GM21526 (cell line): ENCODE measurements at regions not wholly inside any gene's neighbourhood (a gene's known extent, or its start where the extent isn't known, plus 50 kb on each side); places are given as distances from the start of the nearest gene placed in this dataset.

Experiments
- ATAC-seq: cut with Tn5 transposase; IDR thresholded peaks from one replicate; pipeline ENCODE4 v1.9.1; 2021; ENCODE audit warnings: moderate library complexity; ENCODE audit not compliant: unreplicated experiment, low FRiP score

DNA sequence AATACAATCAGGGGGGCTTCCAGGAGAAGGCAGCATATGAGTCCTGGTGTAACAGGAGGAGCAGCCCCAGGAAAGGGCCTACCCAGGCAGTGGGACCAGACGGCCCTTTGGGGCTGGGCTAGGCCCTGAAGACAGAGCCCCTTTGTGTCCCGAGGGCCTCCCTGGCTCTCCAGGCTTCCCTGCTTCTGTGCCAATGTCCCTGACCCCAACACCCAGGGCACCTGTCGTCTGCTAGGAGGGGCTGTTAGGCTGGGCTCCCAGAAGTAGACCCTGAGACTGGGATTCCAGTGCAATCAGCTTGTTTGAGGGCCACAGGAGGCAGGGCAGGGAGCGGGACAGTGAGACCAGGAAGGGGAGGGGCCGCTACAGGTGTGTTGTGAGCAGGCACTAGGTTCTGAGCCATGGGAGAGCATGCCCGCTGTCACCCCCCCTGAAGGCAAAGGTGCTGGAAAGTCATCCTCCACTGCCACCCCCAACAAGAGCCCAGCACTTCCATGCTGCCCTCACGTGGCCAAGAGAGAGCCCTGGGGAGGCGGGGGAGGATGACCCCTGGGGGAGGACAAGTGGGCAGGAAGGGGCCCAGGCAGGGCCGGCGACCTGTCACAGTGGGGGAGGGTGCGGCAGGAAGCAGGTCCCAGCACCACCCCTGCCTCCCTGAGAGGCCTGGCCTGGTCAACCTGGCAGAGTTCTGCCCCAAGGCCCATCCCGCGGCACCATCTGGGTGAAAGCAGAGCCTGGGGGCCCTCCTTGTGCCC lies 64.8 kb downstream of the ADRA2C start:
- ATAC-seq: no peak

DNA sequence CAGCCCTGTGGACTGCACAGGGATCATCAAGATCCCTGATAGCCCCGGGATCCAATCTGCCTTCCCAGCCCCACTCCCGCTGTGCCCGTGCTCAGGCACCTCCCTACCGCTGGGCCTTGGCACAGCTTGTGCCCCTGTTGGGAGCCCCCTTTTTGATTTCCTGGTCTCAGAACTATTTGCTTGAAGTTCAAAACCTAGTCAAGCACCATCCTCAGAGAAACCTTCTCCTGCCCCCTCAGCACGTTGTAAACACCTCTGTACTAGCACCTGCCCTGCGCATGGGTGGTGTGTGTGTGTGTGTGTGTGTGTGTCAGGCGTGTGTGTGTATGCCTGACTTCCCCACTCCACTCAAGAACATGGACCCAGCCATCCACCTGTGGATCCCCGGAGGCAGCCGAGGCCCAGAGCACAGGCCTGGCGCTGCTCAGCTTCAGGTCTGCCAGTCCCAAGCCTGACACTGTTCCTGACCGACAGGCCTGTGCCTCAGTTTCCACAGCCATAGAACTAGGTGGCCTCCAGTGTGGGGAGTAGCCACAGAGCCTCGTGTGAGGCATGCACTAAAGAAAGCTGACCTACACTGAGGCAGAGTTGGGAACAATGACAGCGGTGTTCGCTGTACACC lies 65.5 kb downstream of the ADRA2C start:
- no peak for ATAC-seq

DNA sequence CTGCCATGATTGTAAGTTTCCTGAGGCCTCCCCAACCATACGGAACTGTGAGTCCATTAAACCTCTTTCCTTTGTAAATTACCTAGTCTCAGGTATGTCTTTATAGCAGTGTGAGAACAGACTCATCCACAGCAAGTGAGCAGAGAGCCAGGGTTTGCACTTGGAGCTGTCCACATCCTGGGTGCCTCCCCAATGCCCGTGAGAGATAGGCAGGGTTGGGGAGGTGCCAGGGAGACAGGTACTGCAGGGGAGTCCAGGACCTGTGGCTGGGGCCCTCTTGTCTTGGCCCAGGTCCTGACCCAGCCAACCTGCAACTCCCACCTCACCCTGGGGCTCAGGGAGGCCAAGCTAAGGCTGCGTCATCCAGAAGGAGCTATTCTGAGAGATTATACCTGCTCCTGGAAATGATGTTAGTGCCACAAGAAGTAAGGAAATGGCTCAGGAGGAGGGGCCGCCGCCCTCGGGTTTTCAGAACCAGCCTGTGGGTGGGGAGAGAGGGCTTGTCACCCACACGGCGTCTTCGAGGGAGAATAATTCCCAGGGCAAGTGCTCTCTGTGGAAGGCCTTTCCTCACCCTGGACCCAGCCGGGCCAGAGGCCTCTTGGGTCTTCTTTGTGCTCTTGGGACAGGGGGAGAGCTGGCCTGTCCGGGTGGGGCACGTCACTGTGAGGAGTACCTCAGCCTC lies 66.5 kb downstream of the ADRA2C start:
- ATAC-seq: no peak

DNA sequence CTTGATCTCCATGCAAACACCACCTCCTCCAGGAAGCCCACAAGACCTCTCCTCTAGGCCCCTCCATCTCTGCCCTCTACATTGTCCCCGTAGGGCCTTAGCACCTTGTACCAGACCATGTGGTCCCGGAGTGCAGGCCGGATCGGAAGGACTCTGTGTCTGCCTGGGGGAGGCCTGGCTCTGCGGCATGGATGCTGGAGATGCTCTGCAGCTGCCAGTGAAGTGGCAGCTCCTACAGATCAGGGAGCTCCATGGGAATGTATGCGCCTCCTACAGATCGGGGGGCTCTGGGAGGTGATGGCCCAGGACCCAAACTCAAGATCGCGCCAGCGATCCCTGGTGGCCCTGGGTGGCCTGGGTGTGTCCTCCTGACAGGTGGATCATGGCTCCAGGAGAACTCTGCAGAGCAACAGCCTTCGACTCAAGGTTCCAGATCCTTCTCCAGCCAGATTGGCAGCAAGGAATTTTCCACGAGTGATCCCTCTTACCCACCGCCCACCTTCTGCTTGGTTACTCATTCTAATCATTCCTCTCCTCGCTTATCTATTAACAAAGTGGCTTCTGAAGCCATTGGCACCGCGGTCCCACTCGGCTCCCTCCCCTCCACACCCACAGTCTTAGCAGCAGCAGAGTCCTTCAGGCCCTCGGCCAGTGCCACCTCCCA lies 67.3 kb downstream of the ADRA2C start:
- no peak for ATAC-seq

DNA sequence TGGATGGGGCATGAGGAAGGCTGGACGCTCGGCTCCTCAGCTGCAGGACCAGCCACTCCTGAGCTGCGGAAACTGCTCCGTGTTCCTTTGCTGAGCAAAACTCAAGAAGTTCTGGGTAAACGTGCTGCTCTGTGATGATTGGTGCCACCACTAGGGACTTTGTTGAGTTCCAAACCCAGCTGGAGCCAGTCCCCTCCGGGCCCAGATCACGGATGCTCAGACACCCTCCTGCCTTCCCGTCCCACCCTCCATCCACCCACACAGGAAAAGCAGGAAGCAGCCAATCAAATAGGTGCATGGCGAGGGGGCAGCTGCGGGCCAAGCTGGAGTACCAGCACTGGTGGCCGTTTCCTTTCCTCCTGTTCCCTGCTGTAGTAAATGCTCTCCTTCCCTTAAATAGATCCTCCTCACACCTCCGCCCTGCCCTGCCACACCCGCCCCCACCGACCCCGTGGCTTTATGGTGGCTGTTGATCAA lies 68.0 kb downstream of the ADRA2C start:
- no peak for ATAC-seq

DNA sequence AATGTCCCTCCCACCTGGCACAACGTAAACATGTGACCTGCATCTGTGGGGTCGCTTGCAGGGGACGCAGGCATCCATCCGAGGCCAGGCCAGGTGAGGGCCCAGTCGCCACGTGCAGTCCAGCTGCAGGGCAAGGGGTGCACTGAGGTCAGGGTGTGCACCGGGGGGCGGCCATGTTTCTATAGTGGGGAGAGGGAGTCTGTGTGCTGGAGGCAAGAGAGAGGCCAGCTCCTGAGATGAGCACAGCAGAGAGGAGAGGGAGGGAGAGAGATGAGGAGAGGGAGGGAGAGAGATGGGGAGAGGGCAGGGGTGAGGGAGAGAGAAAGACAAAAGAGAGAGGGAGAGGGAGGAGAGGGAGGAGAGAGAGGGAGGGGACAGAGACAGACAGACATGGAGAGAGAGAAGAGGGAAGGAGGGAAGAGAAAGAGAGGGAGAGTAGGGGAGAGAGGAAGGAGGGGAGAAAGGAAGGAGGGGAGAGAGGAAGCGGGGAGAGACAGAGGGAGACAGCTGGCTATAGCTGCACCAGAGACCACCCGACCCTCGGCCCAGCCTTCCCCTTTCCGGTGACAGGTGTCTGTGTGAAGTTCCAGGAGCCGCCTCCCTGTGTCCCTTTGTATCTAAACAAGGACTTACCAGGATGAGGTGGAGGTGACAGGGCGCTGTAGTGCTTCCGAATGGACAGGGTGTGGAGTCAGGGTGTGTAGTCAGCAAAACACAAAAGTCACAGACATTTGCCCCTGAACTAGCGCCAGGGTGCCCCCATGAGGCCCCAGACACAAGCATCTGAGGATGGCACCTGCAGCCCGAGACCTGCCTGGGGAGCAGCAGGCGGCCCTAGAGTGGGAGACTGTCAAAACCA lies 68.7 kb downstream of the ADRA2C start:
- ATAC-seq: no peak

DNA sequence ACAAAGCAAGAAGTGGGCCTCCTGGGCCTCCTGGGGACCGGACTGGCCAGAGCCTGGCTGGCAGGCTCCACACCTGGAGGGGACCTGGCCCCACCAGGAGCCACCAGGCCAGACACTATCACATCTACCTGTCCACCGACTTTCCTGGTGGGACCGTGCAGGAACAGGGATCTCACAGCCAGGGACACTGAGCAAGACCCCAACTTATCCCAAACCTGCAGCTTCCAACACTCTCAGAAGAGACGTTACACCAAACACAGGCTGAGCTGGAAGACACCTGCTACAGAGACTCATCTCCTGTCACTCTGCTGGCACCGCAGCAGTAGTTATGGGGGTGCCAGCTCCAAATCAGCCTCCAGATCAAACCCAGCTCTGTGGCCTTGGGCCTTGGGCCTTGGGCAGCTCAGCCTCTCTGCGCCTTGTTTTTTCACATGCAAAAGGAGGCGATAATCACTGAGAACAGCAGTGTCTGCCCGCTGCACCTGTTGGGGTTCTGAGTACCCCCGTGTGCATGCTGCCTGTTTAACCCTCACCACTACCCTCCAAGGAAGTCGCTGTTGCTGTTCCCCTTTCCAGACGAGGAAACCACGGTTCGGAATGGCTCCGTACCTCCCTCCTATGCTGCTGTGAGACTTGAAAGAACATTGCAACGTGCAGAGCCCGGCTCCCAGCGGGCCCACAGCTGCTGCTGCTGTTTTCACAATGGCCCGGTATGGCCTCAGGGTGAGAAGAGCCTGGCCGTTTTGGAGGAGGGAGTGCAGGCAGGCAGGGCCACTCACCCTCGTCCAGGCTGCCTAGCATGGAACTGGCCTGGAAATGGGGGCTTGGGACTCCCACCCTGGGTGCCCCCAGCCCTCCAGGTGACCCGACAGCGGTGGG lies 69.6 kb downstream of the ADRA2C start:
- ATAC-seq: no peak

DNA sequence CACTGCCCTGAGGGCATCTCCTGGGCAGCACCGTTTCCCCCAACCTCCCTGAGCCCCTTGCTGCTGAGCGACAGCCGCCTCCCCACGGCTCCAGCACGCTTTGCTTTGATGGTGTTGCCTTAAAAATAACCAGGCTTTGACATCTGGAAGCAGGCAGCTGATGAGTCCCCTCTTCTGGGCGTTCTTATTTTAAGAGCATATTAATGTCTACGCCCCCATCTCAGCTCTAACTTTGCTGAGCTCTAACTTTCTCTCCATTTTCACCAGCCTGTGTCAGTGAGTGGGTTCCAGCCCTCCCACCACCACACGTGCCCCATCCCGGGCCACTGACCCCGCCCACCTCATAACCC lies 70.2 kb downstream of the ADRA2C start:
- no peak for ATAC-seq

DNA sequence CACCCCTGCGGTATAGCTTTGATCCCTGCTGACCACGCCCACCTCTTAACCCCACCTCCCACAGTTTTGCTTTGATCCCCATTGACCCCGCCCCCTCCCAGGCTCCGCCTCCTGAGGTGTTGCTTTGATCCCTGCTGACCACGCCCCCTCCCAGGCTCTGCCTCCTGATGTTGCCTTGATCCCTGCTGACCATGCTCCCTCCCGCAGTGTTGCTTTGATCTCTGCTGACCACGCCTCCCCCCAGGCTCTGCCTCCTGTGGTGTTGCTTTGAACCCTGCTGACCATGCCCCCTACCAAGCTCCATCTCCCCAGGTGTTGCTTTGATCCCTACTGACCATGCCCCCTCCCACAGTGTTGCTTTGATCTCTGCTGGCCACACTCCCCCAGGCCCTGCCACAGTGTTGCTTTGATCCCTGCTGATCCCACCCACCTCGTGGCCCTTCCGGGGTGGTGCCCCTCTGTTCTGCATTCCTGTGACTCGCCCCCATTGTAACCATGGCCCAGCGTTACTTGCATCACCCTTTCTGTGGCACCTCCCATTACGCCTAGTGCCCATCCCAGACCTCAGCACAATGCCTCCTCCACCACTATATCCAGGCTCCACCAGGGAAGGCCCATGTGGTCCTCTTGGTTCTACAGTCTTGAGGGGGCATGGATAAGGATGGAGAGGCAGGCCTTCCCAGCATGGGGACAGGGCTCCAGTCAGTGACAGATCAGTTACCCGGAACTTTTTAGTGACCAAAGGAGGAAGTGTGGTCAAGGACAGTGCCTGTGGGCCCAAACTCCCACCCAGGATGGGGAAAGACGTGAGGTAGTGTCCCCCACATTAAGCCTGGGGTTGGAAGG lies 70.8 kb downstream of the ADRA2C start:
- no peak for ATAC-seq

DNA sequence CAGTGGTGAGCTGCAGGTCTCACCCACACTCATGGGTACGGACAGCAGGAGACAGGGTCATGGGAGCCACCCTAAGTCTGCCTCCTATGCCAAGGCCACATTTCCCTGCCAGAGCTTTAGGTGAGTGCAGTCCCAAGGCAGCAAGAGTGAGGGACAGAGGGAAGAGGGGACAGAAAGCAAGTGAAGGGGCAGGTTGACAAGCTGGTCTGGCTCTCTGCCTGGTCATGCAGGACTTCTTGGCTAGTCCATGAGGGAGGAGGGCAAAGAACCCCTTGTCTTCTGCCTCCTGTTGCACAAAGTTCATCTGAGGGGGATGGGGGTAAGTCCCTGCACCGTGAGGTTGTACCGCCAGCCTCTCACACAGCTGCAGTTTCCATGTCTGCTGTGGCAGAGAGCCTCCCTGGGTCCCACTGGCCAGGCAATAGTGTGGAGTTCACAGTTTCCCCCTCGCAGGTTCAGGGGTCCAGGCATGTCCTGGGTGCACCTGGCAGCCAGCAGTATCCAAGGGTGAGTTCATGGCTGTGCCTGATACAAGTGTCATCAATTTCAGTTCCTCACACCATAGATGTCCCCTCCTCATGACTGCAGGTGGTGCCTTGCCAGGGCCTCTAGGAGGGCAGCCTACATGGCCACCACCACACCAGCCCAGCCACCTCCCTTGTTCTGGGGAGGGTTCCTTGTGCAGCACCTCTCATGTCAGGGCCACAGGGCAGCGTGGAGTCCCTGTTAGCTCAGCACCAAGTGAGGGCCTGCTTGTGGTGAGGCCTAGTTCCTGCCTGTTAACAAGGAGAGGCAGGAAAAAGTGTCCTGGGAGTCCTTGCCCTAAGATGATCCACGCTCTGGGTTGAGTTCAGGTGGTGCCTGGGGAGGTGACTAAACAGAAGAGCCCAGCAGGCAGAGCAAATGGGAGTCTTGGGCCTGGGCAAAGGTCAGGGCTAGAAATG lies 72.5 kb downstream of the ADRA2C start:
- ATAC-seq: no peak

DNA sequence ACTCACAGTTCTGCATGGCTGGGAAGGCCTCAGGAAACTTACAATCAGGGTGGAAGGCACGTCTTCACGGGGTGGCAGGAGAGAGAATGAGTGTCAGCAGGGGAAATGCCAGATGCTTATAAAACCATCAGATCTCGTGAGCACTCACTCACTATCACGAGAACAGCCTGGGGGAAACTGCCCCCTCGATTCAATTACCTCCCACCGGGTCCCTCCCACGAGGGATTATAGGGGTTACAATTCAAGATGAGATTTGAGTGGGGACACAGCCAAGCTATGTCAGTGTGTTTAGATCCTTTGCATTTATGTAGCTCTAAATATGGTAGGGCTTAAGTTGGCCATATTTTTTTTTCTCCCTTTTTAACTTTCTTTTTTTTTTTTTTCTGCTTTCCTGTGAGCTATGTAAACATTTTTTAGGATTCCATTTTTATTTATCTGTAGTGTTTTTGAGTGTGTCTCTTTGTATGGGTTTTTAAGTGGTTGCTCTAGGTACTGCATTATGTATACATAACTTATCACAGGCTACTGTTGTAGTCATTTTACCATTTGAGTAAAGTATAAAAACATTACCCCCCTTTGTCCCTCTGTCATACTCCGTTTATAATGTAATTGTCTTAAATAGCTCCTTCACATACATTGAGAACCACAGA lies 79.0 kb downstream of the ADRA2C start:
- no peak for ATAC-seq

DNA sequence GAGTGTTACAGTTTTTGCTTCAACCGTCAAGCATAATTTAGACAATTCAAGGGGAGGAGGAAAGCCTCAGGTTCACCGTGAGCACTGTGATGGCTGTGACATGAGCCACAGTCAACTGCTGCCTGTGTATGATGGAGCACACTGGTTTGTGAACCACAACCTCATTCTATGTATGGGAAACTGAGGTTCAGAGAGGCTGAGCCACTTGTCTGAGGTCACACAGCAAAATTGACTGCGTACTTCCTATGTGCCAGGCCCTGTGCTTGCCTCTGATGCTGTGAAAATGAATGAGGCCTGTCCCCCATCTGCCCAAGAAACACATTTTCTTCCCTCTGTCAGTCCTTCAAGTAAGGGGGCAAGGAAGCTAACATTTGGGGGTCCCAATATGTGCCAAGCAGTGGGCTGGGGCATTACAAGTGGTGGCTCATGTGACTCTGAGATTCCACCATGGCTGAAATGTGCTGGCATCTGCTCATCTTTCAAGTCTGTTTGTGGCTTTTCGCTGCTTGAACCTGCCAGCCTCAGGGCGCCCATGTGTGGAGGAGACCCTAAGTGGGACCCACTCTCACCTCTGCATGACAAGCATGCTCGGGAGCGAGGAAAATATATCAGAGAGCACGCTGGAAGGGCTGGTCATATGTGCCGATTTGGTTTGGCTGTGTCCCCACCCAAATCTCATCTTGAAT lies 79.7 kb downstream of the ADRA2C start:
- no peak for ATAC-seq

DNA sequence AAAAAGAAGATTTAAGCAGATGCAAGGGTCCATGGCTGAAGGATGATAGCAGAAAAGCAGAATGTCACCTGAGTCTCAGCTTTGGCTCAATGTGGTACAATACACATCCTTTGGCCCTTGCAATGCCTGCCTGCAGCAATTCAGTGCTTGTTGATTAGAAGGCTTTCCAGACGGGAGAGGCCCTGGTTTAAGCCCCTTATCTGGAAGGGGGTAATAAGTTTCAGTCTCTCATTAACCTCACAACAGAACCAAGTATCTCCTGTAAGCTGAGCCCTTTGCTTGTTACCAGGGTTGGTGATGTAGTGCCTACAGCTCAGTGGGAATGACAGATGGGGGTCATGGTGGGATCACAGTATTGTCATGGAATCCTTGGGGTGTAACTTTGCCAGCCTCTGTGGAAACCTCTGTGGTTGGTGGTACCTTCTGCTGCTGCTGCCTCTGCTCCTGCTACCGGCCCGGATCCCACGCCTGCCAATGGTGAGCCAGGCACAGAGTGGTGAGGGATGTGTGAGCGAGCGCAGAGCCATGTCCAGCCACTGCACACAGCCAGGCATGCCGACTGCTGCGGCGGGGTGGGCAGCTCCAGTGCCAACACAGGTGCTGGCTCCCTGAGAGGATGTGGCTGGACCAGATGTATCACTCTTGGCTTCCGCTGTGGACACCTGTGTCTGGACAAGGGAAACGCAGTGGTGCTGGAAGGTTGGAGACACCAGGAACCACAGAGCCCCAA lies 81.2 kb downstream of the ADRA2C start:
- no peak for ATAC-seq

DNA sequence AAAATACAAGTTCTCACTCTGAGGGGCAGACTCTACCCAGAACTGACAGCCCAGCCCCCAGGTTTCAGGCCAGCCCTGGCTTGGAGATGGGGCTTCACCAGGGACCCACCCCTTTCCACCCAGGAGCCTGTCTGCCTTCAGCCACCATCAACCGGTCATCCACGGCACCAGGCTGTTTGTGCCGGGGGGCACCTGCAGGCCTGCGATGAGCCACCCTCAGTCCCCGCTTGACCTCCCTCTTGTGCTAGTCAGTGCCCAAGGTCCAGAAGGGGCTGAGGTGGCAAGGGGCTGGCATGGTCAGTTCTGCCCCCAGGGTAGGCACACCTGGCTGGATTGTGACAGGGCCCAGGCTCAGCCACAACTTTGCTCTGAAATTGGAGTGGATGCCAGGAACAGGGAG lies 82.1 kb downstream of the ADRA2C start:
- no peak for ATAC-seq

DNA sequence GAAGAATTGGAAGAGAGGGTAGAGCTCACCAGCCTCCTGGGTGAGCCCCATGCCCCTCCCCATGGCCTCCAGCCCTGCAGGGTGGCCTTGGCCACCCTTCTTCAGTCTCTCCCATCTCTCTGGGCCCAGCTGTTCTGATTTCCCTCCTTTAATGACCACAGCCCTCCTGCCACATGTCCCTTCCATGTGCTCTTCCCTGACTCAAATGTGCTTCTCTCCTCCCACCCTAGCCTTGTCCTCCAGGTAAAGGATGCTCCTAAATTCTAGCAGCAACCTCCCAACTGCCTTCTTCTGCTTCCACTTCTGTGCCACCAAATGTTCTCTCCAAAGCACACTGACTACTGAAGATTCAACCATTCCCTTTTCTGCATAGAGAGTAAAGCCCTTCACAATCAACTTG lies 83.0 kb downstream of the ADRA2C start:
- ATAC-seq: no peak

DNA sequence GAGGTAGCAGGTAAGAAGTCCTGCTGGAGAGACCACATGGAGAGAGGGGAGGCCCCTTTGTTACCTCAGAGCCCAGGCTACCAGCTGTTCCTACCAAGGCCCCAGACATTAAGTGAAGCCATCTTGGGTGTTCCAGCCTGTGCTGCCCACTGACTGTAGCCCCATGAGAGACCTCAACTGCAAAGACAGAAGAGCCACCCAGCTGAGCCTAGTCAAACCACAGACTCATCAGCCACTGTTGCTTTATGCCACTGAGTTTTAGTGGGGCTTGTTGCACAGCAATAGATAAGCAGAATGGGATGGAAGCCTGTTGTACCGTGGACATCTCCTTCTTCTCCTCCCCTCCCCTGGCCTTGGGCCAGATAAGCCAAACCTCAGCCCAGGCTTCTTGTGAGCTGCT lies 83.9 kb downstream of the ADRA2C start:
- no peak for ATAC-seq
